WI38 (cell line): ENCODE measurements at regions not wholly inside any gene's neighbourhood (a gene's known extent, or its start where the extent isn't known, plus 50 kb on each side); places are given as distances from the start of the nearest gene placed in this dataset.

Experiments
- H3K4me3 ChIP-seq: 2 replicates; pipeline ENCODE4 v1.5.1; 2011; ENCODE audit warnings: low read depth, mild to moderate bottlenecking, control low read depth, low read length
- TF ChIP-seq, protein P1 (sequence below): IDR thresholded peaks from 2 replicates; pipeline ENCODE4 v1.5.1; 2012; ENCODE audit warnings: low read depth, mild to moderate bottlenecking, control low read depth, low read length

DNA sequence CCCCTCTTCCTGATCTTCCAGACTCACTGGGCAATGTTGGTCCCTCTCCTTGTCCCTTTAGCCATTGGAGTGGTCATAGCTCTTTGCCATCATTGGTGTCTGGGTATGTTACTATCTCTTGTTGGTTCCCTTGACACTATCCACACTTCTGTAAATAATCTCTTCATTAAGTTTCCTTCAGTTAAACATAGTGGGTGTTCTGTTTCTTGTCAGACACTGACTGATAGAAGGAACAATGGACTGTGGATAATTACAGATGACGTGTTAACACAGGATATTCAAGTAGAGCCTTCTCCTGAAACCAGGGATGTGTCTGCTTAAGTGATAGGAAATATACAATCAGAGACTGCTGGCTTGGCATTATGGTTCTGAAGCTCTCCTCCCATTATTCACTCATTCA, 458.3 kb upstream of the USP24 start:
- no peak overlapping the region for H3K4me3 ChIP-seq
- TF ChIP-seq, protein P1, sequence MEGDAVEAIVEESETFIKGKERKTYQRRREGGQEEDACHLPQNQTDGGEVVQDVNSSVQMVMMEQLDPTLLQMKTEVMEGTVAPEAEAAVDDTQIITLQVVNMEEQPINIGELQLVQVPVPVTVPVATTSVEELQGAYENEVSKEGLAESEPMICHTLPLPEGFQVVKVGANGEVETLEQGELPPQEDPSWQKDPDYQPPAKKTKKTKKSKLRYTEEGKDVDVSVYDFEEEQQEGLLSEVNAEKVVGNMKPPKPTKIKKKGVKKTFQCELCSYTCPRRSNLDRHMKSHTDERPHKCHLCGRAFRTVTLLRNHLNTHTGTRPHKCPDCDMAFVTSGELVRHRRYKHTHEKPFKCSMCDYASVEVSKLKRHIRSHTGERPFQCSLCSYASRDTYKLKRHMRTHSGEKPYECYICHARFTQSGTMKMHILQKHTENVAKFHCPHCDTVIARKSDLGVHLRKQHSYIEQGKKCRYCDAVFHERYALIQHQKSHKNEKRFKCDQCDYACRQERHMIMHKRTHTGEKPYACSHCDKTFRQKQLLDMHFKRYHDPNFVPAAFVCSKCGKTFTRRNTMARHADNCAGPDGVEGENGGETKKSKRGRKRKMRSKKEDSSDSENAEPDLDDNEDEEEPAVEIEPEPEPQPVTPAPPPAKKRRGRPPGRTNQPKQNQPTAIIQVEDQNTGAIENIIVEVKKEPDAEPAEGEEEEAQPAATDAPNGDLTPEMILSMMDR, result no peak

DNA sequence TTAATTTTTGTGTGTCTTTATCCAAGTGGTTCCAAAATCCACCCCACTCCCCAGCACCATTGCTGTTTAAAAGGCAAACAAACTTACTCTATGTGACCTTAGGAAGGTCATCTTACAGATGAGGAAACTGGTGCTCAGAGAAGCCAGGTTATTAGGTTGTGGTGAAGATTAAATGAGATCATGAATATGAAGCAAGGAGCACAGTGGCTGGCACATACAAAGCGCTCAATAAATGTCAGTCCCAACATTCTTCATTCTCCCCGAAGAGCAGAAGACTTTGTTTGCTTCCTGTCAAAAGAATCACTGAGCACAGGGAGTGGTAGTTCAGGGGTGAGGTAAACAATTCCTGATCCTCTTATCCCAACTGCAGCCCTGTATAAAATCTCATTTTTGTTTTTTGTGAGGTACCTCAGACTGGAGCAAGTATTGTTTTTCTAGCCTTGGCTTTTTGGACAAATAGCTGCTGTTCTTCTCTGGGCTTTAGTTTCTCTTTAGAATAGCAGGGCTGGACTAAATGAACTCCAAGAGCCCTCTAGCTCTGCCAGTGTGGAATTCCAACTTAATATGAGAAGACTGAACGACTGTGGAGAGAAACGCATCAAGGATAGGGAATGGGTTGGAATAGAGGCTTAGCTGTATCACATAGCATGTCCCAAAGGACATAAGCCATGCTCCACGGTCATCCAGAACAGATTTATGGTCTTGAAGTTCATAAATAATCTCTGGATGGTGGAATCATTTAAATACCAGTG, 455.3 kb upstream of the USP24 start:
- TF ChIP-seq, protein P1, result no peak
- no peak overlapping the region for H3K4me3 ChIP-seq

DNA sequence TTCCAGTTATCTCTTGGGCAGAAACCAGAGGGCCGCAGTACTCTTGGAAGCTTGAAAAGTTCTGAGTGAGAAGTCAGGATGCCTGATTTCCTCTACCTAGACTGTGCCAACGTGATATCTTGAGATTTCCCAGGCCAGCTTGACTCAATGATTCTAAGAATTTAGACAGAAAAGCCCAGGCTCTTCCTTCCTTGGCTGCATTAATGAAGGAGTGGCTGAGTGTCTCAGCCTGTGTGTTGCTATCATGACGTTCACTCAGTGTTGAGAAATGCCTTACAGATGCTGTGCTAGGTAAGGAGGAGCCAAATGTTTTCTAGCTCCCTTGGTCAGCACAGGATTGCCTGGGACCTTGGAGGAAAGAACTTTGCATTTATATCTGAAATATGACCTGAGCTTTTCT, 454.1 kb upstream of the USP24 start:
- TF ChIP-seq, protein P1, result no peak
- no peak overlapping the region for H3K4me3 ChIP-seq

DNA sequence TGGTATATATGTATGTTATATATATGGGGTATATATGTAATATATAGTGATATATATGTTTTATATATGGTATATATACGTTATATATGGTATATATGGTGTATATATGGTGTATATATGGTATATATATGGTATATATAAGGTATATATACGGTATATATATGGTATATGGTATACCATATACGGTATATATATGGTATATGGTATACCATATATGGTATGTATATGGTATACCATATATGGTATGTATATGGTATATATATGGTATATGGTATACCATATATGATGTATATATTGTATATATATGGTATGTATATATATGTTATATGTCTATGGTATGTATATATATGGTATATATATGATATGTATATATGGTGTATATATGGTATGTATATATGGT, 447.7 kb upstream of the USP24 start:
- TF ChIP-seq, protein P1, result no peak
- H3K4me3 ChIP-seq, result no peak overlapping the region

DNA sequence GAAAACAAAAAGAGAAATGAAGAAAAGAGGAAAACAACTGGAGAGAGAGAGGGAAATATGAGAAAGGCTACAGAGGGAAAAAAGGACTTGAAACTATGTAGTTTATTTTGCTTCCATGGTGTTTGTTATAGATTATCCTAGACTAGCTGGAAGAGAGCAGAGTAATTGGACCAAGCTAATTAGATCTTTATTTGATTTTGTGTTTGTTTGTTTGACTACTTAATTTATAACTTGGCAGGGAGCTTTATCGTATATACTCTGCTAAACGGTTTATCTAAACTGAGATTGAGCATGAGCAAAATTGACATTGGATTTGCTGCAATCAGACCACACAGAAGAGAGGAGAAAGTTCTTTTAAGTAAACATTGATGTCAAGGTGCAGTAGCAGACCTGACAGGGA, 443.8 kb upstream of the USP24 start:
- TF ChIP-seq, protein P1, result no peak
- no peak overlapping the region for H3K4me3 ChIP-seq

DNA sequence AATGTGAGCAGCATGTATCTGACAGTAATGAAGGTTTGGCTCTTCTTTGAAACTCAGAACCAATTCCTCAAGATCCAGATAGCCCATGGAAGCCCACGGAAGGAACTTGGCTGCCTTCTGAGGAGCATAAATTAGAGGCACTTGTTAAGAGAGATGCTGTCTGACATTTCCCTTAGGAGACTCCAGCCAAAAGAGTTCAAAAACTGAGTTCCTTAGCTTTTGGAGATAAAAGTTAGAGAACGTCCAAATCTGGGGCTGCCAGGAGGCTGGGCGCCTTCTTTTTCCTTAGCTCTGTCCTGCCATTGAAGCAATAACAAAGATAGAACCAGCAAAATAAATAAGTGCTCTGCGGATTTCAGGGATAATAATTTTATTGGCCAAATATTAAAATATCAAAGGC, 439.6 kb upstream of the USP24 start:
- no peak overlapping the region for H3K4me3 ChIP-seq
- TF ChIP-seq, protein P1, result no peak

DNA sequence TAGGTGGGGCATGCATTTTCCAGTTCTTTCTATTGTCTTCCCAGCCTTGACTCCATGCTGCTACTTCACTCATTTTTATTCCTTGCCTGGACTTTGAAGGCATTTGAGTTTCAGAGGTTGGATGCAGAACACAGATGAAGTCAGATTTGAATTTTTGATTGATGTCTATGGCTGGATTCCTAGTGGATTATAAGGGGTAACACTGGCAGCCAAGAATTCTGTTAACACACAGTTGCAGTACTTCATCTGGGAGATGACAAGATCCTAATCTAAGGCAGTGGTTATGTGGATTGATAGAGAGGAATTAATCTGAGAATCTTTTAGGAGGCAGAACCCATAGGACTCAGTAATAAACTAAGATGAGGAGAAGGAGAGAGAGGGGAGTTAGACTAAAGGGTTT, 439.0 kb upstream of the USP24 start:
- TF ChIP-seq, protein P1, result no peak
- no peak overlapping the region for H3K4me3 ChIP-seq
